Pancreas (tissue), 10 donors: ENCODE measurements at regions not wholly inside any gene's neighbourhood (a gene's known extent, or its start where the extent isn't known, plus 50 kb on each side); places are given as distances from the start of the nearest gene placed in this dataset.

Experiments used
- ATAC-seq, 4 donors: fragments of 200-7000 bp; cut with Tn5 transposase; one replicate each; pipeline versions ENCODE4 v1.8.0 to v1.9.1; 2020; ENCODE audit warnings: mild to moderate bottlenecking in 4 of 4, moderate library complexity in 4 of 4
- DNase-seq, 6 donors: peaks; one replicate each; pipeline ENCODE4 v3.0.0-alpha.2; 2020
- FAIRE-seq: peaks from 2 replicates; lab custom pipeline; 2012; peaks lifted over from hg19 to GRCh38; lab: Jason Lieb, UNC
- H3K27ac ChIP-seq, 4 donors: fragments of 200-600 bp; sonication (generic); 1 replicate in 3 of 4; 2 replicates in 1 of 4; pipeline versions ENCODE4 v1.5.0 to v1.8.0; 2020
- H3K27me3 ChIP-seq, 4 donors: fragments of 200-600 bp; one replicate each; pipeline ENCODE4 v1.8.0; 2021
- H3K36me3 ChIP-seq, 3 donors: fragments of 200-600 bp; sonication (generic) in 1 of 3; one replicate each; pipeline versions ENCODE4 v1.5.0 to v1.8.0; 2020 to 2021
- H3K4me1 ChIP-seq, 3 donors: fragments of 200-600 bp; one replicate each; pipeline ENCODE4 v1.8.0; 2021
- H3K4me3 ChIP-seq, 4 donors: fragments of 200-600 bp; sonication (generic) in 2 of 4; one replicate each; pipeline versions ENCODE4 v1.5.0 to v1.8.0; 2020 to 2021
- H3K9me3 ChIP-seq, 4 donors: fragments of 200-600 bp; one replicate each; pipeline ENCODE4 v1.8.0; 2021
- CTCF ChIP-seq, 4 donors: fragments of 200-600 bp; sonication (generic) in 3 of 4; IDR thresholded peaks; one replicate each; pipeline versions ENCODE4 v1.5.0 to v1.8.0; 2021; ENCODE audit warnings: antibody characterized with exemption in 4 of 4
- WGBS, 2 donors: extraction: QIAGEN DNeasy Blood & Tissue Kit; methylation state at CpG; one replicate each; pipeline ENCODE4 v1.1.7; 2013; 5-methylcytosine and 5-hydroxymethylcytosine counted together
- intact Hi-C, 3 donors: fragments of 100-400 bp; cut with DNase I; formaldehyde crosslinking; loops; one replicate each; pipeline versions ENCODE4 v1.11.1 to v1.14.2; 2022
- donor health status: healthy with polysubstance abuse.
- donor health status: DM: no; HTN: no; CAD: no; lungs with moderate emphysema.
- donor health status: DM: no; HTN: no; CAD: no.
- donor health status: control.
- donor health status: control.
- donor health status: Bipolar disorder and iron deficiency.
- donor health status: DM: yes; HTN: yes; CAD: no.
- donor health status: DM: no; HTN: no; CAD: no.
- donor health status: DM: no; HTN: no; CAD: no.
- donor health status: DM: yes; HTN: yes; CAD: no.

GRCh38 chr10:130835068-130835467 is 476.5 kb downstream of the TCERG1L start:
- H3K4me3 ChIP-seq = no peak overlapping the region
- H3K4me1 ChIP-seq = no peaks in the 10 kb centered on the region
- FAIRE-seq = no peak
- no peak for DNase-seq
- H3K27me3 ChIP-seq = no peaks in the 10 kb centered on the region
- TF ChIP-seq CTCF (IDR thresholded peaks at IDR 0.05) = no peak
- intact Hi-C loops = no loop called here
- H3K36me3 ChIP-seq = no peaks in the 10 kb centered on the region
- no peak for ATAC-seq
- WGBS, 2 donors = 60 to 78% methylated on average over 5 of the region's 5 CpGs
- H3K9me3 ChIP-seq = no peaks in the 10 kb centered on the region
- no peak overlapping the region for H3K27ac ChIP-seq

DNA sequence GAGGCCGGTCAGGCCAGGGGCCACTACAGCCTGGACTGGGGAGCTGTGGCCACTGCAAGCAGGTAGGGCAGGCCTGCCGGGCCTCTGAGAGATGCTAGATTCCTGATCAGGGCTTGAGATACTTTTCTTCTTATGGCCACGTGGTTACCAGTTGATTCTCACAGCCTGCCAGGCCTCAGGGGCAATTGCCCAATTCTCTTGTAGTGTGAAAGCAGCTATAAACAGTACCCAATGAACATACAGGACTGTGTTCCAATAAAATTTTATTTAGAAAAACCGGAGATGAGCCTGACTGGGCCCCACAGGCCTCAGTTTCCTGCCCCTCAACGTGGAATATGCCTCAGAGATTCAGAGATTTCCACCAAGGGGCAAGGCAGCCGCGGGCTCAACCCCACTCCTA is 475.2 kb downstream of the TCERG1L start:
- no peaks in the 10 kb centered on the region for H3K27me3 ChIP-seq
- no peak for FAIRE-seq

DNA sequence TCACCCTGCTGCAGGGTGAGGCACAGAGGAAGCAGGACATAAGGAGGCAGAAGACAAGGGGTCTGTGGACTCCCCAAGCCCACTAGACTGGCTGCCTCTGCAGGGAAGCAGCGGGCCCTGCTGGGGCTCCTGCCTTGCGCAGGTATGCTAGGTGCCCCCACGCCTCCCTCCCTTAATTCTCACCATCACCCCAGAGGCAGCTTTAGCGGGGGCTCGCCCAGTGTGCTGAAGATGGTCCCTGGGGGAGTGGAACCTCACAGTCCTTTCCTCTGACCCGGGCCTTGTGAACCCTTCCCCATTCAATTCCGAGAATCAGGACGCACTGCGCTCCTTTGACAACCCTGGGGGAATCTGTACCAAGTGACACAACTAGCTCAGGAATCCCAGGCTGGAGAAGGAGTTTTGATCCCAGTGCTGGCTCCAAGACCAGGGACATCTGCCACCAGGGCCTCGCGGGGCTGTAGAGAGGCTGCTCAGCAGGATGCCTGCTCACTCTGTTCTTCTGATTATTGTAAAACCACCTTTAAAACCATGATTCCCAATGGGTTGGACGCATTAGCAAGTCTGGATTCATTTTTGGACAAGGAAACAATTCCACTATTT is 468.4 kb downstream of the TCERG1L start:
- no peaks in the 10 kb centered on the region for H3K36me3 ChIP-seq
- peaks cover 0 to 4% (median 0%) of the 10 kb centered on the region in 4 donors for H3K27me3 ChIP-seq
- ATAC-seq (no peak), FAIRE-seq (no peak), DNase-seq (no peak)
- TF ChIP-seq CTCF (IDR thresholded peaks at IDR 0.05) = no peak
- 55 to 77% methylated on average over 12 of the region's 12 CpGs for WGBS, 2 donors
- intact Hi-C loops = no loop called here
- H3K9me3 ChIP-seq = no peaks in the 10 kb centered on the region
- no peak overlapping the region for H3K4me3 ChIP-seq
- no peak overlapping the region for H3K27ac ChIP-seq
- no peaks in the 10 kb centered on the region for H3K4me1 ChIP-seq

More for the DNA sequence above, 475.2 kb downstream of the TCERG1L start:
- intact Hi-C loops = no loop called here
- WGBS, 2 donors = 68 to 79% methylated on average over 7 of the region's 7 CpGs
- Histone ChIP-seq H3K27ac (no peak overlapping the region), H3K36me3 (no peaks in the 10 kb centered on the region), H3K9me3 (no peaks in the 10 kb centered on the region), H3K4me1 (no peaks in the 10 kb centered on the region), H3K4me3 (no peak overlapping the region)
- no peak for DNase-seq
- no peak for TF ChIP-seq CTCF (IDR thresholded peaks at IDR 0.05)
- ATAC-seq = no peak

DNA sequence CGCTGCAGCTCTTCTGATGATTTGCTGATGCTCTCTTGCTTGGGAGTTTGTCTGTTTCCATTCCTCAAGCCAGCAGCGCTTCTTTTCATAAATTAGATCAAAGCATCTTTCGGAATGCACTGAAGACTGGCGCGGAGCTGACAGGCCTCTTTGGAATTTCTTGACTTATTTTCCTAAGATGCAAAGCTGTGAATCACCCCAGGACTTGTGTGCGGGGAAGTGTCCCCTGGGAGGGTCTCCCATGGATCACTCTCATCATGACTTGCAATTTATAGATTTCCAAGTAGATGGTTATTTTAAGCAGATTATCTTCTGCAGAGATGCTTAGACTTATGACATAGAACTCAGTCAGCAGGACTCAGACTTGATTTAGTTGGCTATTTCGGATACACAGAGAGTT is 467.2 kb downstream of the TCERG1L start:
- no peak overlapping the region for H3K27ac ChIP-seq
- H3K36me3 ChIP-seq = no peaks in the 10 kb centered on the region
- DNase-seq (no peak), ATAC-seq (no peak), FAIRE-seq (no peak)
- H3K4me1 ChIP-seq = no peaks in the 10 kb centered on the region
- peaks cover 0 to 4% (median 0%) of the 10 kb centered on the region in 4 donors for H3K27me3 ChIP-seq
- TF ChIP-seq CTCF (IDR thresholded peaks at IDR 0.05) = no peak
- no peaks in the 10 kb centered on the region for H3K9me3 ChIP-seq
- 55 to 74% methylated on average over 7 of the region's 7 CpGs for WGBS, 2 donors
- H3K4me3 ChIP-seq = no peak overlapping the region
- intact Hi-C loops = no loop called here

DNA sequence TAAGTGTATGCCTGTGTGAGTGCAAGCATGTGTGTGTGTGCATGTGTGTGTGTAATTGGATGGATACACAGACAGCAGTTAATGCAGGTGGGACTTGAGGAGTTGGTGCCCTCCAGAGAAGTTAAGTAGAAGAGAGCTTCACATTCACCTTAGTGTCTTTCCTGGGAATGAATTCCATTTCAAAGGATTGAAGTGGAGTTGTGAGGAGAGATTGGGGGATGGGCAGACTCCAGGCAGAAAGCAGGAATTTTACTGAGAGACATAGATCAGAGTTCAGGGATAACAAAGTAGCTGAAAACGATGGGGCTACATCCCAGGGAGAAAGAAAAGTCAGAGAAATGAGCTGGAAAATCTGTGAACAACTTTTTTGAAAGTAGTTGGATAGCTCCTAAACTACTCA is 464.4 kb downstream of the TCERG1L start:
- Histone ChIP-seq H3K27me3 (peaks cover 0 to 4% (median 0%) of the 10 kb centered on the region in 4 donors), H3K9me3 (no peaks in the 10 kb centered on the region), H3K36me3 (no peaks in the 10 kb centered on the region), H3K4me1 (no peaks in the 10 kb centered on the region), H3K27ac (no peak overlapping the region), H3K4me3 (no peak overlapping the region)
- DNase-seq (no peak), FAIRE-seq (no peak), ATAC-seq (no peak)
- intact Hi-C loops = no loop called here
- TF ChIP-seq CTCF (IDR thresholded peaks at IDR 0.05) = no peak
- 6 to 9% methylated on average over 1 of the region's 1 CpG for WGBS, 2 donors
